Fibroblast of the aortic adventitia (primary cell): ENCODE measurements at regions not wholly inside any gene's neighbourhood (a gene's known extent, or its start where the extent isn't known, plus 50 kb on each side); places are given as distances from the start of the nearest gene placed in this dataset. TPM values are rescaled to one million over a fixed set of nuclear protein-coding genes. Genes with fewer than 3 reads are reported as not detected.

Experiments
- small RNA-seq: library from RNA; depleted of rRNA; stranded (forward); fragments of <200 nt; gene quantifications from one replicate; pipeline ENCODE3, GENCODE V24; 2012

Small RNA genes in the stretch of these regions (small RNA-seq; reads per million reads assigned to genes)
- not detected for gene RN7SL820P
